ENCODE measurements at regions not wholly inside any gene's neighbourhood (a gene's known extent, or its start where the extent isn't known, plus 50 kb on each side); places are given as distances from the start of the nearest gene placed in this dataset.

DNA sequence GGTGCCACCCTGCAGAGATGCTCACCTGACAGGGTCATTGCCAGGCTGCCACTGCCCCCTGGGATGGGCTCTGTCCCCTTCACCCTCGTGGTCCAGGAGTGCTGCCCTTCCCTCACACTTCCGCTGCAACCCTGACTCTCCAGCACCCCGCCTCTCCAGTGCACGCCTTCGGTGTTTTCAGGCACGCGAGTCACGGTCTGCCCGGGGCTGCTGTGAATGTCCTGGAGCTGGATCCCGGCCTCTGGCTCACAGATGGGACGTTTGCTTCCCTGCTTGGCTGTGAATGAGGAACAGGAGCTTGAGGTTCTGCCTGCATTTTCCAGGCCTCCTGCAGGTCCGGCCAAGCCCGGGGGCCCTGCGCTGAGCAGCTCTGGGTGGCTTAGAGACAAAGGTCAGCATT, 343.4 kb downstream of the SMOC2 start:
- no peak for DNase-seq (ENCODE audit: low read depth)
- no peak for TF ChIP-seq CTCF (conservative IDR thresholded peaks at IDR 0.05; ENCODE audit: low read depth, low read length)
- H3K4me3 ChIP-seq (ENCODE audit: low read length): no peak overlapping the region

DNA sequence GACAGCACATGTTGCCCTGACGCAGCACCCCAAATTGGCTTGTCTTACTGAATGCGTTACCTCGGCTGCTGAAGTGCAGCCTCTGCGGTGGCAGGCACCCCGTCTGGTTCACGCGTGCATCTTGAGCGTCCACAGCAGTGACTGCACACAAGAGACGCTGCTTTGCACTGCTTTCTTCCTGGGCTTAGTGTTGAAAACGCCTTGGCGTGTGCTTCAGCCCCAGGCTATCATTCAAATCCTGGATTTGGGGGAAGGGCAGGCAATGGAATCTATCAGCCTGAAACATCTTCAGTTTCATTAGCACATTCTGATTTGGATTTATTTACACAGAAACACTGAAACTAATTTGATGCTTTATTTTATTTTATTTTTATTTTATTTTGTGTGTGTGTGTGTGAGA, 342.7 kb downstream of the SMOC2 start:
- no peak overlapping the region for H3K4me3 ChIP-seq (ENCODE audit: low read length)
- DNase-seq (ENCODE audit: low read depth): no peak
- no peak for TF ChIP-seq CTCF (conservative IDR thresholded peaks at IDR 0.05; ENCODE audit: low read depth, low read length)

DNA sequence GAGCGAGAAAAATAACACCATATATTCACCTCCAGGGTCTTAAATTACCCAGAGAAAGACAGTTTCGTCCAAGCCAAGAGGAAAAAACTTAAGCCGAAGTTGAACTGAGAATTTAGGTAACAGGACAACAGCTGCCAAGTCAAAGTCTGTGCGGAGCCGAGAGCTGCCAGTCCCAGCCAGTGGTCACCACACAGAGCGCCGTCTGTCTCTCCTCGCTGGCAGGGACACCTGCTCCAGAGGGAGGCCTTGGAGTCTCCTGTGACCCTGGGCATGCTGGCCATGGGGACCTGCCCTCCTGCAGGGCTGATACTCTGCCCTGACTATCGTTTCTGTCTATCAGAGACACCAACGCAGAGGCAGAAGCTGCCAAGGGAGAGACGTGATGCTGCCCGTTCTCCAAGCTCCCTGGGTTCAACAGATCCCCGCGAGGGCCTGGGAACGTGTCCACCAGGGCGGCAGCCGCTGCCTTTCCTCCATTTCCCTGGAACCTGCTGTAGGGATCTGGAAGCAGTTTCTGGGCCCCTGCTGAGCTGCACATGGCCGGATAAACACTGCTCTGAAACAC, 341.3 kb downstream of the SMOC2 start:
- H3K4me3 ChIP-seq (ENCODE audit: low read length): no peak overlapping the region
- no peak for DNase-seq (ENCODE audit: low read depth)
- no peak for TF ChIP-seq CTCF (conservative IDR thresholded peaks at IDR 0.05; ENCODE audit: low read depth, low read length)

DNA sequence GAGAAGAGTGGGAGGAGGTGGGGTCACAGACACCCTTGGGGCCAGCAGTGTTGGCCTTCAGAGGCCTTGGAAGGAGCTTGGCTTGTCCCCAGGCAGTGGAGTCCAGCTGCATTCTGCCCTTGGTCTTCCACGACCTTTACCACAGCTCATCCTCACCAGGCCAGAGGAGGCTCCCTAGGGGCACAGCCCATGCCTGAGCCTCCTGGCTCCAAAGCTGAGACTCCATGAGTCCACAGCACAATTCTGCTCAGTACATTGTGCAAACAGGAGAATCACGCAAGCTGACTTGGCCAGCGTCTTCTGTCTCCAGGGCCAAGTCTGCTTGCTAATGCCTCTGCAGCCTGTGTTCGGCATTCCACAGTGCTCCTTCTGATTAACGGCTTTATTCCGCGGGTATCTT, 337.2 kb downstream of the SMOC2 start:
- H3K4me3 ChIP-seq (ENCODE audit: low read length): no peak overlapping the region
- TF ChIP-seq CTCF (conservative IDR thresholded peaks at IDR 0.05; ENCODE audit: low read depth, low read length): no peak
- DNase-seq (ENCODE audit: low read depth): no peak

DNA sequence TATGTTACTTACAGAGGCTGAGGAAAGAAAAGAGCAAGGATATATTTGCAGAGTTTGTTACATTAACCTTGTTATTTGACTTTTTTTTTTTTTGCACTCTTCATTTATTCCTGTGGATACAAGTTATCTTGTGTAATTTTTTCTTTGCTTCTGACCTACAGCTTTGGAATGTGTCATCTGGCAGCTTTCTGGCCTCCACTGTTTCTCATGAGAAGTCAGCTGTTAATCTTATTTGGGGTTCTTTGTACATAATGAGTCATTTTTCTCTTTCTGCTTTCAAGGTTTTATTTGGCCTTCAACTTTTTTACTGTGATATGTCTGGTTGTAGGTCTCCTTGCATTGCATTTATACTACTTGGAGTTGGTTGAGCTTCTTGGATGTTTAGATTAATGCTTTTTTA, 333.4 kb downstream of the SMOC2 start:
- no peak for TF ChIP-seq CTCF (conservative IDR thresholded peaks at IDR 0.05; ENCODE audit: low read depth, low read length)
- no peak for DNase-seq (ENCODE audit: low read depth)
- no peak overlapping the region for H3K4me3 ChIP-seq (ENCODE audit: low read length)

- H3K4me3 ChIP-seq (ENCODE audit: low read length): no peak overlapping the region
- TF ChIP-seq CTCF (conservative IDR thresholded peaks at IDR 0.05; ENCODE audit: low read depth, low read length): no peak
- no peak for DNase-seq (ENCODE audit: low read depth)
Observed at GRCh38 chr6:168773788-168774187, 332.8 kb downstream of the SMOC2 start.

GRCh38 chr6:168765752-168766151, 324.8 kb downstream of the SMOC2 start:
- no peak overlapping the region for H3K4me3 ChIP-seq (ENCODE audit: low read length)
- DNase-seq (ENCODE audit: low read depth): no peak
- TF ChIP-seq CTCF (conservative IDR thresholded peaks at IDR 0.05; ENCODE audit: low read depth, low read length): no peak

Measured in retinal pigment epithelial cell (primary cell).